ENCODE measurements at regions not wholly inside any gene's neighbourhood (a gene's known extent, or its start where the extent isn't known, plus 50 kb on each side); places are given as distances from the start of the nearest gene placed in this dataset.

DNA sequence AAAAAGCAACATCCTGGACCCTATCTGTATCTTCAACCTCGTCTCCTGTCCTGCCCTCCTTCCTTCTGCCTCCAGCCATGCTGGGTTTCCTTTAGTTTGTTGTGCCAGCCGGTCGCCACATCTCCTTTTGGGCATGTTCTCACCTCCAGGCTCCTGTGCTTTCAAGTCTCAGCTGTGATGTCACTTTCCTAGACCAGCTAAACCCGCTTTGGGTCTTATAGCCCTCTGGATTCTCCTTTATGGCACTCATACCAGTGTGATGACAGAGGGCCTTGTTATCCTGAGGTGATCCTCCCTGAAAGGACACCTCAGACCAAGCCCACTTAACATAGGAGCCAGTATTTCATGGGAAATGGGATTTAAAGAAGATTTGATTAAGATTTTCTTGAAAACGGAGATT lies 108.6 kb downstream of the EMX2 start:
- Histone ChIP-seq H3K4me1 (ENCODE audit: control insufficient read depth in 1 of 2, insufficient read depth in 2 of 2, low read length in 2 of 2) (no peaks in the 10 kb centered on the region), H3K9me3 (ENCODE audit: control insufficient read depth, low read length) (peaks cover 15% of the 10 kb centered on the region), H3K27me3 (ENCODE audit: control insufficient read depth in 1 of 2, insufficient read depth in 2 of 2, low read length in 1 of 2) (peaks cover 0 to 4% of the 10 kb centered on the region in 2 donors), H3K36me3 (ENCODE audit: control insufficient read depth in 1 of 2, insufficient read depth in 2 of 2, low read length in 1 of 2) (no peaks in the 10 kb centered on the region), H3K27ac (ENCODE audit: low read depth in 1 of 2, low read length in 2 of 2) (no peak overlapping the region), H3K4me3 (ENCODE audit: low read length in 2 of 2) (no peak overlapping the region)
- DNase-seq (no peak), ATAC-seq (ENCODE audit: low FRiP score) (no peak)
- 84 to 86% methylated on average over 5 of the region's 5 CpGs for WGBS, 2 donors
- intact Hi-C loops (cut with DNase I) = no loop called here

DNA sequence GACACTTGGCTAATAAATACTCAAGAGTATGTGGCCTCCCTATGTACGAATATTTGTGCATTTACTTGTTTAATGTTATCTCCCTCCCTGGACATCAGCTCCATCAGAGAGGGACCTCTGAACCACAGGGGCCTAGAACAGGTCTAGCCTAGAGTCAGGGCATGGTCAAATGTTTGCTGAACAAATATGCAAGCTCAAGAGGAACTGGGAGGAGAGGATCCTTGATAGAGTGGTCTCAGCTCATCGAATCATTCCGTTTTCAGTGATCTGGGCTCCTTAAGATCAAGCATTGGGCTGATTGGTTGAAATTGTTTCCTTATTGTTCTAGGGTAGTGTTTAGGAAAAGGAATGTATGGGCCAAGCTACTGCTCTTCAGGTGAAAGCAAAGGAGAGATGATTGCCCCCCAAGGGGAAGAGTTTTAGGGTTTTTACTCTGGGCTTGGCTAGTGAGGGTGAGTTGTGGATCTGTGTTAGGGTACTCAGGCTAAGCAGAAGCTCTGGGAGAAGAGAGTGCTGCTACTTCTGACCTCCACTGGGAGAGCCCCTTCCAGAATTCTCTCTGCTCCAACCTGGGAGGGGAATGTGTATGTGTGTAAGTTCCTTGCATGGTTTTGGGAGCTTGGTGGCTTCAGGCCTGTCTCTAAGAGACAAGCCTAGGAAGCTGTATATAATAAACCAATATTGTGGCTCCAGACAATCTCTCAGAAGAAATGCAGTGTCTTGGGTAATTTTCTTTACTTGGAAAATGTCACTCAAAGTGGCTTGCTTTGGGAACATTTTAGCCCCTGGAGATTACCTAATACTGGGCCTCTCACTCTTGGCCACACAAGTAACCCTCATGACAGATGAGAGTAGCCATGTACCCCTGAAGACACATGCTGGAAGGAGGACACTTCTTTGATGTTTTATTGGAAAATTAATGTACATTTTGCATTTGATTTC lies 110.0 kb downstream of the EMX2 start:
- Histone ChIP-seq H3K27ac (ENCODE audit: low read depth in 1 of 2, low read length in 2 of 2) (no peak overlapping the region), H3K4me1 (ENCODE audit: control insufficient read depth in 1 of 2, insufficient read depth in 2 of 2, low read length in 2 of 2) (no peaks in the 10 kb centered on the region), H3K4me3 (ENCODE audit: low read length in 2 of 2) (no peak overlapping the region), H3K27me3 (ENCODE audit: control insufficient read depth in 1 of 2, insufficient read depth in 2 of 2, low read length in 1 of 2) (peaks cover 0 to 4% of the 10 kb centered on the region in 2 donors), H3K9me3 (ENCODE audit: control insufficient read depth, low read length) (peaks cover 15% of the 10 kb centered on the region), H3K36me3 (ENCODE audit: control insufficient read depth in 1 of 2, insufficient read depth in 2 of 2, low read length in 1 of 2) (no peaks in the 10 kb centered on the region)
- WGBS, 2 donors = 84 to 85% methylated on average over 3 of the region's 3 CpGs
- DNase-seq (no peak), ATAC-seq (ENCODE audit: low FRiP score) (no peak)
- intact Hi-C loops (cut with DNase I) = no loop called here

DNA sequence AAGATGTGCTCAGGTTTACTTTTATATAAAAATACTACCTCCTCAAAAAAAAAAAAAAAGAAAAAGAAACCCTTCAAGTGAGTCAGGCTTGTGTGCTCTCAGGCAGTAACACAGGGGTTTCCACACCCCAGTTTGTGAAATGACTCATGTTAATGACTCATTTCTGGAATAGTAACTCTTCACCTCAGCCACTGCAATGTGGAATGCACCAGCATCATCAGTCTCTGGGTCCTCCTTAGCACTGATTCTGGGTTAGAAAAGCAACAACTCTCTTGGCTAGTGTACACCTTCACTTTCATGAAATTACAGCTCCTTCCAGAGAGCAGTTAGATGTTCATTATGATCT lies 110.6 kb downstream of the EMX2 start:
- no peaks in the 10 kb centered on the region for H3K36me3 ChIP-seq (ENCODE audit: control insufficient read depth in 1 of 2, insufficient read depth in 2 of 2, low read length in 1 of 2)
- DNase-seq (no peak), ATAC-seq (ENCODE audit: low FRiP score) (no peak)
- peaks cover 15% of the 10 kb centered on the region for H3K9me3 ChIP-seq (ENCODE audit: control insufficient read depth, low read length)
- H3K27ac ChIP-seq (ENCODE audit: low read depth in 1 of 2, low read length in 2 of 2) = no peak overlapping the region
- peaks cover 0 to 4% of the 10 kb centered on the region in 2 donors for H3K27me3 ChIP-seq (ENCODE audit: control insufficient read depth in 1 of 2, insufficient read depth in 2 of 2, low read length in 1 of 2)
- H3K4me3 ChIP-seq (ENCODE audit: low read length in 2 of 2) = no peak overlapping the region
- H3K4me1 ChIP-seq (ENCODE audit: control insufficient read depth in 1 of 2, insufficient read depth in 2 of 2, low read length in 2 of 2) = no peaks in the 10 kb centered on the region
- intact Hi-C loops (cut with DNase I) = no loop called here

DNA sequence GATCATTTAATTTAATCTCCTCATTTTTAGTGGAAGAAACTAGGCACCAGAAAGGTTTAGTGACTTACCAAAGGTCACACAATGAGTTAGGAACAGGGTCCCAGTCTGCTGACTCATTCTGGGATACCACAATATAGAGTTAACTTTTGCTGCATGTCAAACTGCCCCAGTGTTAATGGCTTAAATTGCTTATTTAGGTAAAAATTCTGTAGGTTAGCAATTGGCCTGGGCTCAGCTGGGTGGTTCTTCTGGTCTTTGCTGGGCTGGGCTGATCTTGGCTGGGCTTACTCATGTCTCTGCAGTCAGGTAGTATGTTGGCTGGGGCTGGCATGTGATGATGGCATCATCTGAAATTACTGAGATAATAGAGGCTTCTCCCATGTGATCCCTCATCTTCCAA lies 111.6 kb downstream of the EMX2 start:
- DNase-seq (no peak), ATAC-seq (ENCODE audit: low FRiP score) (no peak)
- peaks cover 13% of the 10 kb centered on the region for H3K9me3 ChIP-seq (ENCODE audit: control insufficient read depth, low read length)
- intact Hi-C loops (cut with DNase I) = no loop called here
- no peaks in the 10 kb centered on the region for H3K4me1 ChIP-seq (ENCODE audit: control insufficient read depth in 1 of 2, insufficient read depth in 2 of 2, low read length in 2 of 2)
- H3K4me3 ChIP-seq (ENCODE audit: low read length in 2 of 2) = no peak overlapping the region
- H3K36me3 ChIP-seq (ENCODE audit: control insufficient read depth in 1 of 2, insufficient read depth in 2 of 2, low read length in 1 of 2) = no peaks in the 10 kb centered on the region
- no peak overlapping the region for H3K27ac ChIP-seq (ENCODE audit: low read depth in 1 of 2, low read length in 2 of 2)
- peaks cover 0 to 4% of the 10 kb centered on the region in 2 donors for H3K27me3 ChIP-seq (ENCODE audit: control insufficient read depth in 1 of 2, insufficient read depth in 2 of 2, low read length in 1 of 2)

GRCh38 chr10:117656385-117657367 lies 114.1 kb downstream of the EMX2 start:
- ATAC-seq (ENCODE audit: low FRiP score) = no peak
- WGBS, 2 donors = 77 to 83% methylated on average over 7 of the region's 7 CpGs

GRCh38 chr10:117661316-117661715 lies 118.8 kb downstream of the EMX2 start:
- Histone ChIP-seq H3K4me1 (ENCODE audit: control insufficient read depth in 1 of 2, insufficient read depth in 2 of 2, low read length in 2 of 2) (no peaks in the 10 kb centered on the region), H3K4me3 (ENCODE audit: low read length in 2 of 2) (no peak overlapping the region)

More at GRCh38 chr10:117656385-117657367, 114.1 kb downstream of the EMX2 start:
- Histone ChIP-seq H3K4me3 (ENCODE audit: low read length in 2 of 2) (no peak overlapping the region), H3K27me3 (ENCODE audit: control insufficient read depth in 1 of 2, insufficient read depth in 2 of 2, low read length in 1 of 2) (peaks cover 0 to 2% of the 10 kb centered on the region in 2 donors), H3K27ac (ENCODE audit: low read depth in 1 of 2, low read length in 2 of 2) (no peak overlapping the region), H3K36me3 (ENCODE audit: control insufficient read depth in 1 of 2, insufficient read depth in 2 of 2, low read length in 1 of 2) (no peaks in the 10 kb centered on the region), H3K4me1 (ENCODE audit: control insufficient read depth in 1 of 2, insufficient read depth in 2 of 2, low read length in 2 of 2) (no peaks in the 10 kb centered on the region), H3K9me3 (ENCODE audit: control insufficient read depth, low read length) (peaks cover 7% of the 10 kb centered on the region)
- intact Hi-C loops (cut with DNase I) = no loop called here
- DNase-seq = no peak

DNA sequence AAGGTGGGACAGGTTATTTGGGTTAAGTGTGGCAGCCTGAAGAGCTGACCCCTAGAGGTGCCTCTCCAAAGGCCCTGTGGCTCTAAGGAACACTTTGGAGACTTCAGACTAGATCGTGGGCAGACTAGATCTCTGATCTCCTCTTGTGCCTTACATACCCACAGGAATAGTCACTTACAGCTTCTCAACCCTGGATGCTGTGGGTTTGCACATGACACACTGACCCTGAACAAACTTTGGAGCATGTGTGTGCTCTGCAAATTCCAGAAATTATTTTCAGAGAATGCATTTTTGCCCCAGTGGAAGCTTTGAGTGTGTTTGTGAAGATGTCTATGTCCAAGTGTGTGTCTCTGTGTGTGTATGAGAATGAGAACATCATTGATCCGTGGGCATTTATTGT lies 119.6 kb downstream of the EMX2 start:
- ATAC-seq (ENCODE audit: low FRiP score) = no peak
- Histone ChIP-seq H3K9me3 (ENCODE audit: control insufficient read depth, low read length) (no peaks in the 10 kb centered on the region), H3K4me1 (ENCODE audit: control insufficient read depth in 1 of 2, insufficient read depth in 2 of 2, low read length in 2 of 2) (no peaks in the 10 kb centered on the region), H3K4me3 (ENCODE audit: low read length in 2 of 2) (no peak overlapping the region), H3K27me3 (ENCODE audit: control insufficient read depth in 1 of 2, insufficient read depth in 2 of 2, low read length in 1 of 2) (no peaks in the 10 kb centered on the region), H3K27ac (ENCODE audit: low read depth in 1 of 2, low read length in 2 of 2) (no peak overlapping the region), H3K36me3 (ENCODE audit: control insufficient read depth in 1 of 2, insufficient read depth in 2 of 2, low read length in 1 of 2) (no peaks in the 10 kb centered on the region)
- 69 to 72% methylated on average over 2 of the region's 2 CpGs for WGBS, 2 donors
- DNase-seq = no peak
- intact Hi-C loops (cut with DNase I) = no loop called here

More at GRCh38 chr10:117661316-117661715, 118.8 kb downstream of the EMX2 start:
- Histone ChIP-seq H3K36me3 (ENCODE audit: control insufficient read depth in 1 of 2, insufficient read depth in 2 of 2, low read length in 1 of 2) (no peaks in the 10 kb centered on the region), H3K9me3 (ENCODE audit: control insufficient read depth, low read length) (no peaks in the 10 kb centered on the region), H3K27me3 (ENCODE audit: control insufficient read depth in 1 of 2, insufficient read depth in 2 of 2, low read length in 1 of 2) (no peaks in the 10 kb centered on the region), H3K27ac (ENCODE audit: low read depth in 1 of 2, low read length in 2 of 2) (no peak overlapping the region)
- ATAC-seq (ENCODE audit: low FRiP score) (no peak), DNase-seq (no peak)
- 94% methylated on average over 2 of the region's 2 CpGs for WGBS, 2 donors
- intact Hi-C loops (cut with DNase I) = no loop called here

DNA sequence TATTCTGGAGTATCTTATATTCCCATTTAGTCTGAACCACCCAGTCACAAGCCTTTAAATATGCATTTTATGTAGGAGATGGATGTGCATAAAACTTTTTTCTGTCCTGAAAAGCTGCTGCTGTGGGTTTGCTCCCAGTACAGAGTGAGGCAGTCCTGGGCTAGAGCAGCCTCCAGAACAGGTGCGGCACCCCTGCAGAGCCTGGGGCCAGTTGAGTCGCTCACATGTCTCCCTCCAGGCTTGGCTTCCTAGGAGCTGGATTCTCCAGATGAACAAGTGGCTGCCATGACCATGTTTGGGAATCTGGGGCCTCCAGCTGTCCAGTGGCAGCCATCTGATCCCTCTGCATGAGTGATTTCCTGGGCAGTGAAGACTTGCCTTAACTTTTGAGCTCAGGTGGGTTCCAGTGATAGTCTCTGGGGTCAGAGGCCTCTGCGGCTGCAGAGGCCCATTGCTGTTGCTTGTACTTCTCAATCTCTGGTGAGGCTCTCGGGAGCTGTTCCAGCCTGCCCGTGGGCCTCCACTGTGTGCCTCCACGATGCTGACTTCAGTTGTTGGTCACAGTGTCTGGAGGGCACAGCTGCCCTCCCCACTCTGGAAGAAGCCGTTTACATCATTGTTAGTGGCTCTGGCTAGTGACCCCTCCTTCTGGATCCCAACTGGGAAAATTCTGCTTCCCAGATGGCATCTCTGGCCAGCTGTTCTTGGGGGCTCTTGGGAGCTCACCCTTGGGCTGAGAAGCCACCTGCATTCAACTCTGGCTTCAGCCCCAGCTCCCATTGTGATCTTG lies 120.4 kb downstream of the EMX2 start:
- H3K27ac ChIP-seq (ENCODE audit: low read depth in 1 of 2, low read length in 2 of 2) = no peak overlapping the region
- H3K27me3 ChIP-seq (ENCODE audit: control insufficient read depth in 1 of 2, insufficient read depth in 2 of 2, low read length in 1 of 2) = no peaks in the 10 kb centered on the region
- DNase-seq = no peak
- intact Hi-C loops (cut with DNase I) = no loop called here
- no peaks in the 10 kb centered on the region for H3K4me1 ChIP-seq (ENCODE audit: control insufficient read depth in 1 of 2, insufficient read depth in 2 of 2, low read length in 2 of 2)
- H3K36me3 ChIP-seq (ENCODE audit: control insufficient read depth in 1 of 2, insufficient read depth in 2 of 2, low read length in 1 of 2) = no peaks in the 10 kb centered on the region
- no peaks in the 10 kb centered on the region for H3K9me3 ChIP-seq (ENCODE audit: control insufficient read depth, low read length)
- 88 to 91% methylated on average over 7 of the region's 7 CpGs for WGBS, 2 donors
- no peak overlapping the region for H3K4me3 ChIP-seq (ENCODE audit: low read length in 2 of 2)
- ATAC-seq (ENCODE audit: low FRiP score) = no peak
